ENCODE measurements at regions not wholly inside any gene's neighbourhood (a gene's known extent, or its start where the extent isn't known, plus 50 kb on each side); places are given as distances from the start of the nearest gene placed in this dataset.

GRCh38 chr11:129260750-129261149 is 68.6 kb upstream of the ARHGAP32 start:
- Histone ChIP-seq H3K9me3 (ENCODE audit: control insufficient read depth, low read depth, low read length) (no peaks in the 10 kb centered on the region), H4K20me1 (ENCODE audit: control insufficient read depth, extremely low read depth, insufficient read depth, low read length) (no peaks in the 10 kb centered on the region), H2AFZ (ENCODE audit: control insufficient read depth, low read length) (no peak overlapping the region), H3K4me3 (ENCODE audit: control insufficient read depth in 2 of 3, extremely low read depth in 1 of 3, insufficient read depth in 2 of 3, low read depth in 1 of 3, low read length in 3 of 3) (no peak overlapping the region), H3K9ac (ENCODE audit: control insufficient read depth, extremely low read depth, insufficient read depth, low read length) (no peak overlapping the region), H3K36me3 (ENCODE audit: control insufficient read depth in 2 of 2, extremely low read depth in 1 of 2, insufficient read depth in 2 of 2, low read length in 2 of 2) (no peaks in the 10 kb centered on the region), H3K27ac (ENCODE audit: control insufficient read depth, insufficient read depth, low read length) (no peak overlapping the region), H3K9me1 (ENCODE audit: control insufficient read depth, extremely low read depth, insufficient read depth, low read length) (no peaks in the 10 kb centered on the region), H3K4me1 (ENCODE audit: control insufficient read depth, extremely low read depth, insufficient read depth, low read length) (no peaks in the 10 kb centered on the region), H3K79me2 (ENCODE audit: control insufficient read depth, insufficient read depth, low read length) (peaks cover 4% of the 10 kb centered on the region), H3K27me3 (ENCODE audit: control insufficient read depth, extremely low read depth, insufficient read depth, low read length) (no peaks in the 10 kb centered on the region), H3K4me2 (ENCODE audit: control insufficient read depth, extremely low read depth, insufficient read depth, low read depth, low read length) (no peak overlapping the region)
- no peak for TF ChIP-seq EZH2 (IDR thresholded peaks at IDR 0.05; ENCODE audit: low read length)
- TF ChIP-seq CTCF (optimal IDR thresholded peaks at IDR 0.05 in 1 of 3, IDR thresholded peaks at IDR 0.05 in 1 of 3, conservative IDR thresholded peaks at IDR 0.05 in 1 of 3; ENCODE audit: extremely low read depth in 1 of 3, insufficient read depth in 2 of 3, low read length in 3 of 3), result no peak
- DNase-seq (ENCODE audit: low read depth, low spot score) (no peak), FAIRE-seq (no peak)
- dilution Hi-C loops (cut with MboI; ENCODE audit: extremely low pct_ligation_motif_present, low sequenced_read_pairs), result no loop called here

- Histone ChIP-seq H3K9me3 (ENCODE audit: control insufficient read depth, low read depth, low read length) (no peaks in the 10 kb centered on the region), H3K79me2 (ENCODE audit: control insufficient read depth, insufficient read depth, low read length) (peaks cover 4% of the 10 kb centered on the region), H3K4me1 (ENCODE audit: control insufficient read depth, extremely low read depth, insufficient read depth, low read length) (no peaks in the 10 kb centered on the region), H3K27ac (ENCODE audit: control insufficient read depth, insufficient read depth, low read length) (no peak overlapping the region), H3K4me3 (ENCODE audit: control insufficient read depth in 2 of 3, extremely low read depth in 1 of 3, insufficient read depth in 2 of 3, low read depth in 1 of 3, low read length in 3 of 3) (no peak overlapping the region), H3K4me2 (ENCODE audit: control insufficient read depth, extremely low read depth, insufficient read depth, low read depth, low read length) (no peak overlapping the region), H3K9me1 (ENCODE audit: control insufficient read depth, extremely low read depth, insufficient read depth, low read length) (no peaks in the 10 kb centered on the region), H2AFZ (ENCODE audit: control insufficient read depth, low read length) (no peak overlapping the region), H4K20me1 (ENCODE audit: control insufficient read depth, extremely low read depth, insufficient read depth, low read length) (no peaks in the 10 kb centered on the region), H3K27me3 (ENCODE audit: control insufficient read depth, extremely low read depth, insufficient read depth, low read length) (no peaks in the 10 kb centered on the region), H3K9ac (ENCODE audit: control insufficient read depth, extremely low read depth, insufficient read depth, low read length) (no peak overlapping the region), H3K36me3 (ENCODE audit: control insufficient read depth in 2 of 2, extremely low read depth in 1 of 2, insufficient read depth in 2 of 2, low read length in 2 of 2) (no peaks in the 10 kb centered on the region)
- TF ChIP-seq CTCF (optimal IDR thresholded peaks at IDR 0.05 in 1 of 3, IDR thresholded peaks at IDR 0.05 in 1 of 3, conservative IDR thresholded peaks at IDR 0.05 in 1 of 3; ENCODE audit: extremely low read depth in 1 of 3, insufficient read depth in 2 of 3, low read length in 3 of 3), result no peak
- TF ChIP-seq EZH2 (IDR thresholded peaks at IDR 0.05; ENCODE audit: low read length), result no peak
- DNase-seq (ENCODE audit: low read depth, low spot score), result no peak
- dilution Hi-C loops (cut with MboI; ENCODE audit: extremely low pct_ligation_motif_present, low sequenced_read_pairs), result no loop called here
- no peak for FAIRE-seq
Measured at GRCh38 chr11:129259931-129260348, 67.8 kb upstream of the ARHGAP32 start.
